ENCODE measurements at regions not wholly inside any gene's neighbourhood (a gene's known extent, or its start where the extent isn't known, plus 50 kb on each side); places are given as distances from the start of the nearest gene placed in this dataset.
A peak's percentile ranks its signal among the peaks of the same experiment; 100 is the strongest.

- Histone ChIP-seq H3K4me3 (ENCODE audit: low read length) (no peak overlapping the region), H3K36me3 (ENCODE audit: insufficient read depth, low read length) (no peaks in the 10 kb centered on the region), H4K20me1 (ENCODE audit: insufficient read depth) (no peaks in the 10 kb centered on the region), H3K4me2 (ENCODE audit: low read length) (no peak overlapping the region), H2AFZ (ENCODE audit: low read depth, low read length) (no peak overlapping the region), H3F3A (ENCODE audit: insufficient read depth, low read length, poor library complexity, severe bottlenecking) (no peaks in the 10 kb centered on the region), H3K79me2 (replicated peaks; ENCODE audit: insufficient read depth, low read length) (no peaks in the 10 kb centered on the region), H3K27me3 (ENCODE audit: insufficient read depth, low read depth, low read length) (no peaks in the 10 kb centered on the region), H3K9ac (ENCODE audit: low read length) (no peak overlapping the region), H3K27ac (ENCODE audit: low read length) (no peak overlapping the region), H3K9me2 (ENCODE audit: insufficient read depth, low read length) (no peaks in the 10 kb centered on the region), H3K9me3 (ENCODE audit: low read length) (no peaks in the 10 kb centered on the region)
- TF ChIP-seq POLR2AphosphoS5 (IDR thresholded peaks at IDR 0.05) = peak; percentile 10
- TF ChIP-seq SMC3 (conservative IDR thresholded peaks at IDR 0.05; ENCODE audit: poor library complexity) = no peak
Observed at GRCh38 chr10:93178226-93178625, 104.5 kb downstream of the CYP26A1 start.

GRCh38 chr10:93180482-93180931 is 106.8 kb downstream of the CYP26A1 start:
- no peaks in the 10 kb centered on the region for H4K20me1 ChIP-seq (ENCODE audit: insufficient read depth)
- no peaks in the 10 kb centered on the region for H3K9me3 ChIP-seq (ENCODE audit: low read length)
- no peak overlapping the region for H3K27ac ChIP-seq (ENCODE audit: low read length)
- H3F3A ChIP-seq (ENCODE audit: insufficient read depth, low read length, poor library complexity, severe bottlenecking) = no peaks in the 10 kb centered on the region
- no peaks in the 10 kb centered on the region for H3K9me2 ChIP-seq (ENCODE audit: insufficient read depth, low read length)
- no peak overlapping the region for H3K4me2 ChIP-seq (ENCODE audit: low read length)
- H3K9ac ChIP-seq (ENCODE audit: low read length) = no peak overlapping the region
- no peaks in the 10 kb centered on the region for H3K79me2 ChIP-seq (replicated peaks; ENCODE audit: insufficient read depth, low read length)
- no peak overlapping the region for H2AFZ ChIP-seq (ENCODE audit: low read depth, low read length)
- H3K4me3 ChIP-seq (ENCODE audit: low read length) = no peak overlapping the region
- H3K27me3 ChIP-seq (ENCODE audit: insufficient read depth, low read depth, low read length) = no peaks in the 10 kb centered on the region
- H3K36me3 ChIP-seq (ENCODE audit: insufficient read depth, low read length) = no peaks in the 10 kb centered on the region
- TF ChIP-seq POLR2AphosphoS5 (IDR thresholded peaks at IDR 0.05) (no peak), CTCF (IDR thresholded peaks at IDR 0.05; ENCODE audit: poor library complexity, severe bottlenecking) (no peak), RAD21 (conservative IDR thresholded peaks at IDR 0.05) (no peak), EZH2 (IDR thresholded peaks at IDR 0.05; ENCODE audit: borderline replicate concordance, insufficient read depth, low read length, poor library complexity, severe bottlenecking) (no peak), EP300 (conservative IDR thresholded peaks at IDR 0.05; ENCODE audit: poor library complexity, severe bottlenecking) (no peak)

- Histone ChIP-seq H3K27ac (ENCODE audit: low read length) (no peak overlapping the region), H3K4me2 (ENCODE audit: low read length) (no peak overlapping the region), H4K20me1 (ENCODE audit: insufficient read depth) (no peaks in the 10 kb centered on the region), H3K9me2 (ENCODE audit: insufficient read depth, low read length) (no peaks in the 10 kb centered on the region), H3K36me3 (ENCODE audit: insufficient read depth, low read length) (no peaks in the 10 kb centered on the region), H2AFZ (ENCODE audit: low read depth, low read length) (no peak overlapping the region), H3K79me2 (replicated peaks; ENCODE audit: insufficient read depth, low read length) (no peaks in the 10 kb centered on the region), H3F3A (ENCODE audit: insufficient read depth, low read length, poor library complexity, severe bottlenecking) (no peaks in the 10 kb centered on the region), H3K27me3 (ENCODE audit: insufficient read depth, low read depth, low read length) (no peaks in the 10 kb centered on the region), H3K4me3 (ENCODE audit: low read length) (no peak overlapping the region), H3K9me3 (ENCODE audit: low read length) (no peaks in the 10 kb centered on the region), H3K9ac (ENCODE audit: low read length) (no peak overlapping the region)
- TF ChIP-seq RAD21 (conservative IDR thresholded peaks at IDR 0.05) (no peak), REST (IDR thresholded peaks at IDR 0.05; ENCODE audit: borderline replicate concordance) (no peak), EP300 (conservative IDR thresholded peaks at IDR 0.05; ENCODE audit: poor library complexity, severe bottlenecking) (no peak), POLR2AphosphoS5 (IDR thresholded peaks at IDR 0.05) (no peak), CTCF (IDR thresholded peaks at IDR 0.05; ENCODE audit: poor library complexity, severe bottlenecking) (no peak), SMC3 (conservative IDR thresholded peaks at IDR 0.05; ENCODE audit: poor library complexity) (no peak), MXI1 (conservative IDR thresholded peaks at IDR 0.05; ENCODE audit: poor library complexity, severe bottlenecking) (no peak), EZH2 (IDR thresholded peaks at IDR 0.05; ENCODE audit: borderline replicate concordance, insufficient read depth, low read length, poor library complexity, severe bottlenecking) (no peak), TAF1 (IDR thresholded peaks at IDR 0.05; ENCODE audit: low read depth) (no peak)
Observed at GRCh38 chr10:93181271-93182048, 107.8 kb downstream of the CYP26A1 start.

All from neural cell (in vitro differentiated cells).